Renal cortical epithelial cell (primary cell): ENCODE measurements at regions not wholly inside any gene's neighbourhood (a gene's known extent, or its start where the extent isn't known, plus 50 kb on each side); places are given as distances from the start of the nearest gene placed in this dataset.
A peak's percentile ranks its signal among the peaks of the same experiment; 100 is the strongest.
"Not testable (repeated sequence)": the region's sequence is repeated elsewhere in the genome, so short reads cannot be mapped to it uniquely, and the experiment has no call there.

ENCODE experiments used
- DNase-seq: peaks from one replicate; pipeline ENCODE4 v3.0.0-alpha.2; 2011; ENCODE audit warnings: low read depth

- DNase-seq = not testable (repeated sequence)
Measured at GRCh38 chr12:124218650-124219049, 76.2 kb upstream of the RFLNA start.

- DNase-seq = no peak
Measured at GRCh38 chr12:124222368-124223245, 72.3 kb upstream of the RFLNA start.

DNA sequence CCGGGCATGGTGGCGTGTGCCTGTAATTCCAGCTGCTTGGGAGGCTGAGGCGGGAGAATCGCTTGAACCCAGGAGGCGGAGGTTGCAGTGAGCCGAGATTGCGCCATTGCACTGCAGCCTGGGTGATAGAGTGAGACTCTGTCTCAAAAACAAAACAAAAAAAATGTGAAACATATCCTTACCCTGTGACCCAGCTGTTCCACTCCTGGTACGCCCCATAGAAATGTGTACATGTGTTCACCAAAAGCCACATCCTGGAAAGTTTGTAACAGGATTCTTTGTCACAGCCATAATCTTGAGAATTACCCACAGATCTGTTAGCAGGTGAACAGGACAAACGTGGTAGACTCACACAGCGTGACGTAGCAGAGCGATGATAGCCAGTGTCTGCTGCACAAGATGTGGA lies 71.2 kb upstream of the RFLNA start:
- not testable (repeated sequence) for DNase-seq

- DNase-seq = no peak
Measured at GRCh38 chr12:124224535-124225110, 70.3 kb upstream of the RFLNA start.

GRCh38 chr12:124225730-124226129 lies 69.2 kb upstream of the RFLNA start:
- DNase-seq = no peak

DNA sequence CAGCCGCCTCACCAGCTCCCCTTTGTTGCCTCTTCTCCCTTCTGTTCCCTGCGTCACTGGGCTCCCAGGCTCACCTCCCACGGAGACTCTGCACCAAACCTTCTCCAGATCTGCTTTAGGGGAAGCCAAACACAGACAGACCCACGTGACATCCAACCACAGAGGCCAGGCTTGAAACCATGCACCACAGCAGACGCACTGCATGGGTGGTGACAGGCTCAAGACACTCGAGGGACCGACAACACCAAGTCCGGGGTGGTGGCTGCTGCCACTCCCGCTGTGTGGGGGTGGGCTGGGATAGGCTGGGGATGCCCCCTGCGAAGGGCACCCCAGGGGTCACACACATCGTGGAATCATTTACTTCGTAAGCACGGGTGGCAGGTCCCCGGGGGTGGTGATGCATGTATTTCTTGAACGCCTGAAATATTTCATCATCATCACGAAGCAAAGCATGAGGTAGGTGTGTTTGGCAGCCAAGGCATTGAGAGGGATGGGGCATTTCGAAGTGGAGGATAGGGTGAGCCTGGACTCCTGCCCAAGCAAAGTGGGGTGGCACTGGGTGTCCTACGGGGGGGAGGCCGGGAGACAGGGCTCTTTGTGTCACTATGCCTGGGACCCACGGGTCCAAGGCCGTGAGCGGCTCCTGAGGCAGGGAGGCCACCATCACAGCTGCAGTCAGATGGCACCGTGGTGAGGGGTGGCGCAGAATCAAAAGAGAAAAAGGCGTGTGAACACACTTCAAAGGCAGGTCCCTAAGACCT lies 66.8 kb upstream of the RFLNA start:
- no peak for DNase-seq

GRCh38 chr12:124229520-124229919 lies 65.4 kb upstream of the RFLNA start:
- DNase-seq = no peak

- DNase-seq = no peak
Measured at GRCh38 chr12:124230117-124230757, 64.7 kb upstream of the RFLNA start.

DNA sequence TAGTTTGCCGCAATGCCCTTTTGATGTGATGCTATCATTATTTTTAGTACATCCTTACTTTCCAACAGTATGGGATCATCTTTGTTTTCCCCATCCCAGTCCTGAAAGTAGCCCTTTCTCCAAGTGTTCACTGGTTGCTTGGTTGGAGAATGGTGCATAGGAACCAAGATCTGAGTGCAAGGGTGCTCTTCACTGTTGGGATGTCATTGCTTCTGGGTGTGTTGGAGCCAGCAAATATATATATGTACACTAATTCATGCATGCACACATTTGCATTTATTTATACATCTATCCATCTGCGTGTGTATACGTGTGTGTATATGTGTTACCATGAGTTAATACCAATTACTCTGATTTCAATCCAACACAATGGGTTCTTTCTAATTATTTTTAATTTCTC lies 64.1 kb upstream of the RFLNA start:
- DNase-seq = no peak

GRCh38 chr12:124231980-124232653 lies 62.8 kb upstream of the RFLNA start:
- no peak for DNase-seq

DNA sequence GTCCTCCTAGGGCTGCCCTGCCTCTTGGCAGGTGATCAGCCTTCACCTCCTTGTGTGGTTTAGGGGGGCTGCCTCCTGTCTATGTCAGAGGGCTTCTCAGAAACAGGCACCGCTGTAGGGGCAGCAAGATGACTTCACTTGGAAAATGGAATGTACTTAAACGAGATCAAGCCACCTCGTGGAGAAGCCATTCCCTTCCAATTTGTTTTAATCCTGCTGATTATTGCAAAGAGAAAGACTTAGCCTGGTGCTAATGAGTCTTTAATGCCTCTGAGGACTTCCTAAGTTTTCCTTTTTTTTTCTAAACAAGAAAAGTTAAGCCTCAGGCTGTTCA lies 62.3 kb upstream of the RFLNA start:
- DNase-seq = peak; percentile 11

GRCh38 chr12:124233041-124233796 lies 61.7 kb upstream of the RFLNA start:
- DNase-seq = peak; percentile 91

DNA sequence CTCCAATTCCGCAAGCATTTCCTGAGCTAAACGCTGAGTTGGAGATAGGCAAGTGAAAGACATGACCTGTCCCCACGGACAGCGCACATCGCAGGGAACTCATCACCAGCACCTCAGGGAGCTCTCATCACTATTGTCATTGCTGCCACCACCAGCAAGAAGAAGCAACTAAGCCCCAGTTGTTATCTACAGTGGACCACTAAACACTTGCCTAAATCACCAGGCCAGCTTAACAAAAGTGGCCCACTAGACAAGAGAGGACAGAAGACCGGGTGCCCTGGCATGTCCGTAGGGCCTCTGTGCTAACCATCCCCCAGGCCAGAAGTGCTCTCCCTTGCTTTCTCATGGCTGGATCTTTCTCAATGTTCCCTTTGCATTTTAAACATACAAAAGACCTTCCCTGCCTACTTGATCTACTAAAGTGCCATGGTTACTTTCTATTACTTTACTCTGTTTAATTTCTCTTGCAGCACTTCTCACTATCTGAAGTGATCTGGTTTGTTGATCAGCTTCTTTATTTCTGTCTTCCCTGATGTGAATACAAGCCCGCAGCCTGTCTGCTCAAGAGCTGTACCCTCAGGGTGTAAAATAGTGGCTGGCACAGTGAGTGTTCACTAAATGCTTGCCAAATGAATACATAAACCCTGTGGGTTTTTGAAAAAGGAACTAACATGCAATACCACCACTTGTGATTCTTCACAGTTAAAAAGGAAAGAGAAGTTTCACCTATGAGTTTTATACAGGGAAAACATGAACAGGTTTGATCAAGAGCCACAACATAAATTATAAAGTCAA lies 60.9 kb upstream of the RFLNA start:
- peak; percentile 46 for DNase-seq

DNA sequence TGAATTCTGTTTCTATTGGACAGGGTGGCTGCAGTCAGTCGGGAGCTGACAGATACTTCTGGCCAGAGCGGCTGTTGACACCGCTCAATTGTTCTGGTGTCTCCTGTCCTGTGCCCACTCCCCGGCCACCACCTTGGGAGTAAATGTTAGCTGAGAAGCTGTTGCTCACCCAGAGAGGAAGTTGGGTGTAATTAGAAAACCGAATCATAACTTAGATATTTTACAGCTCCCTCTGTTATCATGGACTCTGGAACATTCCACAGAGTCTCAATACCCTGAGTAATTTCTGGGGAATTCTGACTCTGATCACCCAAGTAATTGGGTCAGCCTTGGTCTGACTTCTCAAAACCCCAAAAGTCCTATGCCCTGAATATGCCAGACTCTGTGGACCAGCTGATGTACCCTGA lies 58.3 kb upstream of the RFLNA start:
- DNase-seq = peak; percentile 86

DNA sequence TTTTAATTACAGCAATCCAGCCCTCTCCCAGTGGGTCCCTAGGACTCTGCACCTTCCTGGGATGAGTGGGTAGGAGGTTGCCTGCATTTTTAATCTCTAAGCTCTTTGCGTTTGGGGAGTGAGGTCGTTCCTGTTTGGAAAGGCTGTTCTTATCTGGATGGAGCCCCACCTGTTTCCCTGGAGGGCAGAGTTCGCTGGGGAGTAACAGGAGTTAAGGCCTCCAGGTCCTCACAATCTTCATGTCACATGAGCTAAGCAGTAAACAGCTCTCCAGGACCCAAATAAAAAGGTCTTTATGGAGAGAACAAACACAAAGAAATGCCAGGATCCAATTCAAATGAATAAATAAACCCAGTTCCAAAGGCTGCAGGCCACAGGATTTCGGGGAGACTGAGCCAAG lies 56.0 kb upstream of the RFLNA start:
- no peak for DNase-seq

GRCh38 chr12:124240493-124240892 lies 54.4 kb upstream of the RFLNA start:
- DNase-seq = no peak

DNA sequence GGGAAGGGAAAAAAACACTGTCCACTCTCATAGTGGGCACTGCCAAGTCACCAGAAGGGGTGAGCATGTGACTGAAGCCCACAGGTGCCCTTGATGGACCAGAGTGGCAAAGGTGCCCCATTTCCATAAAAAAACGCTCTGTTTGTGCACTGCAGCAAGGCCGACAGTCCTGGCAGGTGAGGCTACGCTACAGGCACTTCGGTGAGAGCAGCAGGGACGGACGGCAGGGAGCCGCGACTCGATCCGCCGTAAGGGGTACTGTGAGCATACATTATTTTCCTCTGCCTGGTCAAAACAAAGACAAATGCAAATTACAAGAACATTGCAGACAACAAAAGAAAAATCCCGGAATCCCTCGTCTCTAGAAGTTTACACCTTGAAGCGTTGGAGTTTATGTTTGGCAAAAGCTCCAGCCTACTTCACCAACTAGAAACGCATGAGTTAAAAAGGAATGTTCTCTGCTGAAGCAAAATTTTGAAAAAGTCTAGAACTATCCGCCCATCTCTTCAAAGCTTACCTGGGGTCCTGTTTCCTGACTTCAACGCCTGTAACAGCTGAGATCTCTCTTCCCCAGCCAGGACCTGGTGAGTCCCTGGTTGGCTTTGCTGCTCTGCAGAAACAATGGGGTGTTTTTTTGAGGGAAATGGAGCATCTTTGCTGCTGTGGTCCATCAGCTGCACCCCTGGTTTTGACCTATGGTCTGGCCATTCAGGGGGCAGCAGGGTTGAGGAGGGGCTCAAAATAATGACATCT lies 52.9 kb upstream of the RFLNA start:
- DNase-seq = no peak

DNA sequence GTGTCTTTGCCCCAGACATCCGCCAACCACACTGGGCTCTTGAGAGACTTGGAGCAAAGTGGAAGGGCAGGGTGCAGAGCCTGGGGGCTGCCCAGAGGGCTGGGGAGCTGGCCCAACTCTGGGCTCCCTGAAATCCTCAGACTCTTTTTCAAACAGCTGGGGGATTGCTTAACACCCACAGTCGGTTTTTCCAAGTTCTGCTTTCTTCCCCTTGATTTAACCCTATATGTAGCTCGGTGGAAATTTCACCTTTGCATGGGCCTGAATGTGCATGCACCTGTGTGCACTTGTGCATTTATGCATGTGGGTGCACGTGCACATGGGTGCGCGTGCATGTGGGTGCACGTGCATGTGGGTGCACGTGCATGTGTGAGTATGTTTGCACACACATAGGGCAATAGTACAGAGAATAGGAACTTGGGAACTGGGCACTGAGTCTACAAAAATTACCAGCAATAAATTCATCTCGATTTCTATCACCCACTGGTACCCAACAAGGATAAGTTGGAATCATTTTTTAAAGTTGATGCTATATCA lies 52.3 kb upstream of the RFLNA start:
- no peak for DNase-seq

GRCh38 chr12:124243936-124244335 lies 51.0 kb upstream of the RFLNA start:
- DNase-seq = no peak
